ENCODE measurements at regions not wholly inside any gene's neighbourhood (a gene's known extent, or its start where the extent isn't known, plus 50 kb on each side); places are given as distances from the start of the nearest gene placed in this dataset.

GRCh38 chr3:180142041-180142440 lies 105.3 kb upstream of the PEX5L start:
- TF ChIP-seq NR4A1 (CRISPR knock-in tag; IDR thresholded peaks at IDR 0.05) (no peak), NR4A1 (tag; IDR thresholded peaks at IDR 0.05) (no peak), HCFC1 (IDR thresholded peaks at IDR 0.05; ENCODE audit: low read depth, low read length) (no peak), FOXK1 (CRISPR knock-in tag; IDR thresholded peaks at IDR 0.05; ENCODE audit: borderline replicate concordance) (no peak), POLR2A (conservative IDR thresholded peaks at IDR 0.05) (no peak), PHB2 (IDR thresholded peaks at IDR 0.05; ENCODE audit: low read depth) (no peak), NR2C2 (CRISPR knock-in tag; IDR thresholded peaks at IDR 0.05) (no peak), NR2C2 (tag; IDR thresholded peaks at IDR 0.05) (no peak), ETV6 (IDR thresholded peaks at IDR 0.05; ENCODE audit: borderline replicate concordance in 1 of 2, low read depth in 2 of 2, low read length in 1 of 2) (no peak), ETV6 (CRISPR knock-in tag; IDR thresholded peaks at IDR 0.05; ENCODE audit: borderline replicate concordance) (no peak), CREB5 (CRISPR knock-in tag; IDR thresholded peaks at IDR 0.05) (no peak), BRCA1 (IDR thresholded peaks at IDR 0.05) (no peak), BRCA1 (CRISPR knock-in tag; IDR thresholded peaks at IDR 0.05) (no peak), FOXK2 (conservative IDR thresholded peaks at IDR 0.05 in 1 of 2, IDR thresholded peaks at IDR 0.05 in 1 of 2; ENCODE audit: low read depth in 2 of 2) (no peak), CTCF (IDR thresholded peaks at IDR 0.05 in 2 of 3, conservative IDR thresholded peaks at IDR 0.05 in 1 of 3; ENCODE audit: insufficient read depth in 2 of 3, low read depth in 1 of 3, low read length in 3 of 3) (no peak), TEAD4 (IDR thresholded peaks at IDR 0.05; ENCODE audit: low read length) (no peak), TEAD4 (CRISPR knock-in tag; IDR thresholded peaks at IDR 0.05; ENCODE audit: borderline replicate concordance) (no peak), ZBTB2 (IDR thresholded peaks at IDR 0.05) (no peak), MEF2A (IDR thresholded peaks at IDR 0.05; ENCODE audit: control insufficient read depth, low read depth, low read length) (no peak)
